NCI-H2029 treated with DMSO at 0.1 percent for 48 hours (cell line): ENCODE measurements at regions not wholly inside any gene's neighbourhood (a gene's known extent, or its start where the extent isn't known, plus 50 kb on each side); places are given as distances from the start of the nearest gene placed in this dataset.
"Not testable (repeated sequence)": the region's sequence is repeated elsewhere in the genome, so short reads cannot be mapped to it uniquely, and the experiment has no call there.

Experiments
- DNase-seq: peaks from one replicate; lab custom pipeline; 2025; lab: John Stamatoyannopoulos, UW

GRCh38 chr3:87581240-87581639 lies 304.9 kb upstream of the POU1F1 start:
- no peak for DNase-seq

GRCh38 chr3:87576752-87577151 lies 300.4 kb upstream of the POU1F1 start:
- no peak for DNase-seq

GRCh38 chr3:87575550-87575949 lies 299.2 kb upstream of the POU1F1 start:
- no peak for DNase-seq

- no peak for DNase-seq
Measured at GRCh38 chr3:87568331-87568730, 291.9 kb upstream of the POU1F1 start.

GRCh38 chr3:87564438-87564837 lies 288.1 kb upstream of the POU1F1 start:
- no peak for DNase-seq

GRCh38 chr3:87563712-87564111 lies 287.3 kb upstream of the POU1F1 start:
- DNase-seq: no peak

- no peak for DNase-seq
Measured at GRCh38 chr3:87558492-87558891, 282.1 kb upstream of the POU1F1 start.

- DNase-seq: no peak
Measured at GRCh38 chr3:87555290-87555689, 278.9 kb upstream of the POU1F1 start.

GRCh38 chr3:87553058-87553457 lies 276.7 kb upstream of the POU1F1 start:
- no peak for DNase-seq

GRCh38 chr3:87550892-87551291 lies 274.5 kb upstream of the POU1F1 start:
- no peak for DNase-seq

- DNase-seq: no peak
Measured at GRCh38 chr3:87549208-87549607, 272.8 kb upstream of the POU1F1 start.

- DNase-seq: no peak
Measured at GRCh38 chr3:87548271-87548670, 271.9 kb upstream of the POU1F1 start.

- DNase-seq: no peak
Measured at GRCh38 chr3:87546216-87546615, 269.8 kb upstream of the POU1F1 start.

GRCh38 chr3:87543408-87543807 lies 267.0 kb upstream of the POU1F1 start:
- not testable (repeated sequence) for DNase-seq

GRCh38 chr3:87541723-87542122 lies 265.3 kb upstream of the POU1F1 start:
- no peak for DNase-seq

- DNase-seq: not testable (repeated sequence)
Measured at GRCh38 chr3:87538722-87539121, 262.3 kb upstream of the POU1F1 start.

GRCh38 chr3:87509401-87509800 lies 233.0 kb upstream of the POU1F1 start:
- no peak for DNase-seq

- DNase-seq: no peak
Measured at GRCh38 chr3:87508921-87509320, 232.5 kb upstream of the POU1F1 start.

- no peak for DNase-seq
Measured at GRCh38 chr3:87507753-87508152, 231.4 kb upstream of the POU1F1 start.

- DNase-seq: peak; percentile 81
Measured at GRCh38 chr3:87503900-87504498, 227.6 kb upstream of the POU1F1 start.

GRCh38 chr3:87501076-87501475 lies 224.7 kb upstream of the POU1F1 start:
- DNase-seq: no peak

- DNase-seq: no peak
Measured at GRCh38 chr3:87498358-87499080, 222.1 kb upstream of the POU1F1 start.

- no peak for DNase-seq
Measured at GRCh38 chr3:87495938-87496337, 219.6 kb upstream of the POU1F1 start.

GRCh38 chr3:87494264-87494663 lies 217.9 kb upstream of the POU1F1 start:
- DNase-seq: no peak
